Hematopoietic multipotent progenitor cell treated with erythropoietin and hydrocortisone succinate and interleukin-3 and kit ligand, for 6 days (in vitro differentiated cells): ENCODE measurements at regions not wholly inside any gene's neighbourhood (a gene's known extent, or its start where the extent isn't known, plus 50 kb on each side); places are given as distances from the start of the nearest gene placed in this dataset.
"Not testable (repeated sequence)": the region's sequence is repeated elsewhere in the genome, so short reads cannot be mapped to it uniquely, and the experiment has no call there.

Experiments
- DNase-seq: peaks from one replicate; pipeline ENCODE4 v3.0.0-alpha.2; 2015

- no peak for DNase-seq
Measured at GRCh38 chr2:12613137-12613835, 103.5 kb upstream of the TRIB2 start.

- no peak for DNase-seq
Measured at GRCh38 chr2:12615509-12615908, 101.2 kb upstream of the TRIB2 start.

- DNase-seq, result no peak
Measured at GRCh38 chr2:12616456-12617156, 100.1 kb upstream of the TRIB2 start.

GRCh38 chr2:12617366-12617765 lies 99.4 kb upstream of the TRIB2 start:
- no peak for DNase-seq

GRCh38 chr2:12617853-12618252 lies 98.9 kb upstream of the TRIB2 start:
- DNase-seq, result no peak

GRCh38 chr2:12618576-12618975 lies 98.2 kb upstream of the TRIB2 start:
- DNase-seq, result no peak

- DNase-seq, result peak; percentile 14
Measured at GRCh38 chr2:12619975-12620374, 96.8 kb upstream of the TRIB2 start.

- no peak for DNase-seq
Measured at GRCh38 chr2:12620759-12621158, 96.0 kb upstream of the TRIB2 start.

- DNase-seq, result no peak
Measured at GRCh38 chr2:12623051-12623450, 93.7 kb upstream of the TRIB2 start.

- DNase-seq, result no peak
Measured at GRCh38 chr2:12624384-12624783, 92.4 kb upstream of the TRIB2 start.

- no peak for DNase-seq
Measured at GRCh38 chr2:12624905-12625598, 91.7 kb upstream of the TRIB2 start.

- DNase-seq, result not testable (repeated sequence)
Measured at GRCh38 chr2:12628541-12628940, 88.2 kb upstream of the TRIB2 start.

- no peak for DNase-seq
Measured at GRCh38 chr2:12636837-12637581, 79.7 kb upstream of the TRIB2 start.

- DNase-seq, result no peak
Measured at GRCh38 chr2:12637754-12638153, 79.0 kb upstream of the TRIB2 start.

- DNase-seq, result no peak
Measured at GRCh38 chr2:12641441-12641840, 75.3 kb upstream of the TRIB2 start.

- no peak for DNase-seq
Measured at GRCh38 chr2:12642332-12642731, 74.4 kb upstream of the TRIB2 start.

- no peak for DNase-seq
Measured at GRCh38 chr2:12642859-12643258, 73.9 kb upstream of the TRIB2 start.

GRCh38 chr2:12649602-12650400 lies 66.9 kb upstream of the TRIB2 start:
- no peak for DNase-seq

GRCh38 chr2:12651641-12652040 lies 65.1 kb upstream of the TRIB2 start:
- DNase-seq, result no peak

GRCh38 chr2:12652723-12653122 lies 64.0 kb upstream of the TRIB2 start:
- no peak for DNase-seq

GRCh38 chr2:12657560-12657959 lies 59.2 kb upstream of the TRIB2 start:
- no peak for DNase-seq

- no peak for DNase-seq
Measured at GRCh38 chr2:12658310-12658945, 58.3 kb upstream of the TRIB2 start.
